NCI-H510A (cell line): ENCODE measurements at regions not wholly inside any gene's neighbourhood (a gene's known extent, or its start where the extent isn't known, plus 50 kb on each side); places are given as distances from the start of the nearest gene placed in this dataset.
A peak's percentile ranks its signal among the peaks of the same experiment; 100 is the strongest.

ENCODE experiments used
- DNase-seq: peaks from one replicate; lab custom pipeline; 2025; lab: John Stamatoyannopoulos, UW

DNA sequence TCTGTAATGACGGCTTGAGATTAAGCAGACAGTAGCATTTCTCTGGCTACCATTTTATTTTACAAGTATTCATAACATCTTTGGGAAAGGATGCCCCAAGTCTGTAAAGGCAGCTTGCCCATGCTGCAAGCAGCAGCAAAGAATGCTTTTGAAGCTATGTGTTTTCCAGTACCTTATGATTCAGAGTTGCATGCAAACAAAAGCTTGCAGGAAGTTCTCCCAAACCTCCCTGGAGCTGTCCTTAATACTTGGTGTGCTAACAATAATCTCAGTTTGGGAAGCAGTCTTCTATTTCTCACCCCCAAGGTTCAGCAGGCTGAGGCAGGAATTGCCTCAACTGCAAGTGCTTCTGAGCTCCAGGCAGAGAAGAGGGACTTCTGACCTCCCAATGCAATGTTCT is 60.8 kb downstream of the CCNA1 start:
- no peak for DNase-seq

DNA sequence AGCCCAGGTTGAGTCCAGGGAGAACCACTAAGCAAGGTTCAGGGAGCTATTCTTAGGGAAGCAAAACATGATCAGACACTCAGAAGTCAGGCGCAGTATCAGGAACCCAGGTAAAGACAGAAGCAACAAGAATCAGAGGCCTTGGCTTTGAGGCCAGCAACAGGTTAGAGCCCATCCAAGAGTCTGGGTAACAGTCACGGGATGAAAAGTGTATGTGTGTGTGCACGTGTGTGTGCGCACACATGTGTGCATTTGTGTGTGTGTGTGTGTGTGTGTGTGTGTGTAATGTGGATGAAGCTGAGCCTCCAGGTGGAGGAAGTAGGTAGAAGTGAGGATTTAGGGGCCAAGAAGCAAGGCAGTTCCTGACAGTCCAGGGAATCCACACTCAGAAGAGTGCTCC is 63.1 kb downstream of the CCNA1 start:
- DNase-seq, result no peak

DNA sequence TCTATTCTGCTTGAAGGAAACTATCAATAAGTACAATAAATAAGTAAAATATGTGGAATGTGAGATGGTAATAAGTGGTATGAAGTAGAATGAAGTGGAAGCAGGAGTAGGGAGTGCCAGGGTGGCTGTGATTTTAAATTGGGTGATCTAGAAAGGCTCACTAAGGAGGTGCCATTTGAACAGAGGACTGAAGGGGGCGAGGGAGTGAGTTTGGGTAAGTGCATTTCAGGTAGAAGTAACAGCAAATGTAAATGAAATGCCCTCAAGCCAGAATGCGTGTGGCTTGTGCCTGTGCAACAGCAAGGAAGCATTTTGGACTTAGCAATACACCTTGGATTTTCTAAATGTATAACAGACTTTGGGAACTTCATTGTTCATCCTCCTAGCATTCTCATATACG is 77.1 kb downstream of the CCNA1 start:
- no peak for DNase-seq

DNA sequence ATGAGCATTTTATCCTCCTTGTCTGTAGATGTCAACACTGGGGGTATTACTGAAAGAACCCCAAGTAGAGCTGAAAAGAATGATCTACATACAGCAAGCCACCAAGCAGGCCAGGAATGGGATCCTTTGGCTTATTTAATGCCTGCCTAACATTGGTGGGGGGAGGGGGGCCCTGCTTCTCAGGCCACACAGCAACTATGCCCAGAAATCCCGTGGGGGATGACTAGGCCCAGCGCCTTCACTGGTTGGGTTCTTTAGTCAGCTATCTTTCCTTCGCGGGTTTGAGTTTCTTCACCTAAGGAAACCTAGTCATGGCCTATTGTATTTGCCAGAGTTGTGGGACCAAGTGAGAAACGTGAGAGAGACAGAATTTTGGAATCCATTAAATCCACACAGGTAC is 80.5 kb downstream of the CCNA1 start:
- no peak for DNase-seq

DNA sequence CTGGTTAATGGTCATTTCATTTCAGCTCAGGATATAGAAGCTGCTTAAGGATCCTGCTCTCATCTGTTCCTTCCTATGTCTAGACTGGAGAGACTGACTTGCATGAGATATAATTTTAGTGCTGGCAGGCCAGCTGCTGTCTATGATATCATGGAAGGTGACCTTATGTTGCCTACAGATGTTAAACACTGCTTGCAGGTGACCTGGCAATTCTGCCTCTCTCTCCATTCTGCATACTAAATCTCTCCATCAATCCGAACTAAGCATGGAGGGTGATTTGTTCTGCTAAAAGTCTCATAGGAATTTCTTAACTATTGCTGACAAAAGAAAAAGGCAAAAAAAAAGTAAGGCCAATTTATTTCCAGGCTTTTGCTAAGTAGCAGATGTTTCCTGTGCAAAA is 81.0 kb downstream of the CCNA1 start:
- DNase-seq, result no peak

DNA sequence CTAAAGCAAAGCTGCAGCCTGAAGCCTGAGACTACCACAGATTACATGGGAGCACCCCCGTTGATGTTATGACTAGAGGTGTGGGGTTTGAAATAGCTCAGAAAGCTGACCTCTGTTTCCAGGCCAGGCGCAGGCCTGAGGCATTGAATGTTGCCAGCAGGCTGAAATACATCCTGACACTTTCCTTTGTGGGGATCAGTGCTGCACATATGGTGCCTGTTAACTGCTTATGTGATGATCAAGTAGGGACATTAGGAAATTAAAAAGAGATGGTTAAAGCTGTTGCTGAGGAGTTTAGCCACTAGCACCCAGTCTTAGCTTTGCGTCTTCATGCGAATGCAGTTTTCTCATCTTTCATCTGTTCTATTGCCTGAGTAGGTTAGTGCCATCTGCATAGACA is 83.2 kb downstream of the CCNA1 start:
- no peak for DNase-seq

GRCh38 chr13:36516225-36516624 is 83.9 kb downstream of the CCNA1 start:
- no peak for DNase-seq

GRCh38 chr13:36518707-36519106 is 86.4 kb downstream of the CCNA1 start:
- no peak for DNase-seq

DNA sequence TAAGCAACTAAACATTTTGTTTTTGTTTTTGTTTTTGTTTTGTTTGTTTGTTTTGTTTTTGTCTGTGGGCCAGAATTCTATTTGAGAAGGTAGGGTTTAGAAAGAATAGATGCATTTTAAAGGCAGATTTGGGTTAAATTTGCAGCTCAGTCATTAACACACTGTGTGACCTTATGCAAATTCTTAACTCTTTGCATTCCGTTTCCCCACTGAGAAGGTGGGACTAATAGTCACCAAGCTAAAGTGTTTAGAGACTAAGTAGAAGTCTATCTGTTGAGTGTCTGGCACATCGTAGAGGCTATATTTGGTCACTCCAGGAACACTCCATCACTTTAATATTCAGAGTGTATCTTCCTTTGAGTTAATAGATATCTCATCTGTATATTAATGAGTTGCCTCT is 87.1 kb downstream of the CCNA1 start:
- no peak for DNase-seq

DNA sequence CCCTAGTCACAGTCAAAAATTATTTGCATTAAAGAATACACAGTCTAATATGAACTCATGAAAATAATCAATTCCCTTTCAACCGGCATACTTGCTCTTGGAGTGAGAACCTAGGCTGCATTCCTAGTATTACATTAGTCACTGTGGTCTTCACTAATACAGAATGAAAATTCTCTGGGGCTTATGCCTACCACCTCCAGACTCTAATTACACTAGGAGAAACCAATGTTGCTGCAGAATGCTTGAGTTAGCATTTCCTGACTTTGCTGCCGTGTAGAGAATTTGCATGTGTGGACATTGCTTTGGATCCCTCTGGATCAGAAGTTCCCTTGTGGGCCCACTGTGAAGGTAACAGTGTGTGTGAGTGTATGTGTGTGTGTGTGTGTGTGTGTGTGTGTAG is 87.8 kb downstream of the CCNA1 start:
- no peak for DNase-seq

DNA sequence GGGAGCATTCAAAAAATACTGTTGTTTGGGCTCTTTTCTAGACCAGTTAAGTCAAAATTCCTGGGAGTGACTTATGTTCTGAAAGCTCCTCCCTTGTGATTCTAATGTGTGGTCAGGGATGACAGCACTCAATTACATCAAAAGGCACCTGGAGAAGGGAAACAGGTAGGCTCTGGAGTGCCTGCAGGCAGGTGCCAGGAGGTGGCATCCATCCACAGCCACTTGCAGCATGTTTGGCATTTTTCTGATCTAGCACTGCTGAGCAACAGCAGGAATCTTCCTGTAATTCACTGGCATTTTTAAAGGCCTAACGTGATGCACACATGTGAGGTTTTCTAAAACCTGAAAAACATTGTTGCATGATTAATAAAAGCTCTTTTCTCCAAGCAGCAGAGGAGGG is 94.6 kb downstream of the CCNA1 start:
- DNase-seq, result peak; percentile 27

- no peak for DNase-seq
Observed at GRCh38 chr13:36528105-36528504, 95.8 kb downstream of the CCNA1 start.

- DNase-seq, result no peak
Observed at GRCh38 chr13:36530050-36530789, 97.9 kb downstream of the CCNA1 start.

DNA sequence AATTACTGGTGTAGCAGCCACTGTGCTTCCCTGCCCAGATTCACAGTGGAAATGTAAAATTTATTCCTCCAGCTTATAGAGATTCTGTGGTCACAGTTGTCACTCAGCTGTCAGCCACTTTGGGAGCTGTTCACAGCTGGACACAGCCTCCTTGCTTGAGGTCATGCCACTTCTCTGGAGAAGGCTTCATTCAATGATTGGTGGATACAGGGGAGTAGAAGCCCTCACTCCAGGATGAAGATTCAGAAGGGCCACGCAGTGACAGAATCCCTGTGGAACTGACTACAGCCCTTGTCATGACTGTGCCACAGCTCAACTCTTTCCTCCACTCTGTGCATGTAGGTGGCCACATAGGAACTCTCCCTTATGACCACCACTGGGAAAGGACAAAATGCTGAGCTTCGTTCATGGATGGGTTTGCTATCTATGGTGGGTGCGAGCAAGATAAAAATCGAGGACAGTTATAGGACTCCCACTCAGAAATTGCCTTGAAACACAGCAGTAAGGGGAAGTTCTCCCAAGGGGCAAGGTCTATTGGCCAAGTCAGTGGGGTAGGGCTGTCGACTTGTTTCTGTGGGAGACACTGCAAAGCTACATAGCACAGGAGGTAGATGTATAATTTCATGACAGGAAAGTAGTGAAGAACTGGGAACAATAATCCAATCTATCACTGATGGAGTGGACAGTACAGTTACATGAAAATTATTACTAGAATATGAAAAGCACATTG is 98.7 kb downstream of the CCNA1 start:
- no peak for DNase-seq

DNA sequence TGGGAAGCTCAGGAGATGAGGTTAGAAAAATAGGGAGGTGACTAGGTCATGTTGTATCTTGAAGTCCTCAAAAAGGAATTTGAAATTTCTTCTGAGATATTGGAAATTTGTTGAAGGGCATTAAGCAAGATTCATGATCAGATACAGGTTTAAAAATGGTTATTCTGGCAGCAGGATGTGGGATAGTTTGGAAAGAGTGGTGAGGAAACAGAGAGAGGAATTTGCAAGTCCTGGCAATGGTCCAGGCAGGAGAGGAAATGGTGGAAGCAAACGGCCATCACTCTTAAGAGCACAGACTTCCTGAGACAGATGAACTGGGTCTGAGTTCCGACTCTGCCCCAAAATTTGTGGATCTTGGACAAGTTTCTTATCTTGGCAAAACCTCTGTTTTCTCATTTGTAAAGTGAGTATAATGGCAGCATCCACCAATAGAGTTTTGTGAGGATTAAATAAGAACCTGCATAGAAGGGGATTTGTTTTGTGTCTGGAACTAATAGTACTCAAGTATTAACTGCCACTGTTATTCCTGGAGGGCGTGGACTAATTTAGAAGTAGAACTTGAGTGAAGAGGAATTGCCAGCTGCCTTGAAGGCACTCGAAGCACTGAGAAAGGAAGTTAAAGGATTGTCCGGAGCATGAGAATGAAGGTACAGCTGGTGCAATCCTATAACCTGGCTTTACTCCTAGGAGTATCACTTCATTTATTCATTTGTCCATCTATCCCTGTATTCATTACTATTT is 99.6 kb downstream of the CCNA1 start:
- no peak for DNase-seq

DNA sequence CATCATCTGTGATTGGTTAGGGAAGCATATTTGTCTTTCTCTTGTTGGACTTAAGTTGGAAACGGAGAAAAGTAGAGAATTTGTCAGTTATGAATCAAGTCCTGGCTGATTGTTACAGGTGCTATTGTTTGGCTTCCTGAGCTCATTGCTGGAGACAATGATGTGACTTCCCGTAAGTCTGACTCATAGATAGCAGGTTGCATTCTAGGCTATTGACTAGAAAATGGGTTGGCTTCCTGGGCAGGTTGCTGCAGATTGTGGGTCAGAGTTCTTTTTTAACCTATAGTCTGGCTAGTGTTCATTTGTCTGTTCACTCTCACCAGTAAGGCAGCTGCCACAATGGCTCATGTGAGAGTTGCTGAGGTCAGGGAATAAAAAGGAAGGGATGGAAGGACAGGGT is 101.5 kb downstream of the CCNA1 start:
- DNase-seq, result no peak

GRCh38 chr13:36536546-36536945 is 104.3 kb downstream of the CCNA1 start:
- DNase-seq, result no peak

DNA sequence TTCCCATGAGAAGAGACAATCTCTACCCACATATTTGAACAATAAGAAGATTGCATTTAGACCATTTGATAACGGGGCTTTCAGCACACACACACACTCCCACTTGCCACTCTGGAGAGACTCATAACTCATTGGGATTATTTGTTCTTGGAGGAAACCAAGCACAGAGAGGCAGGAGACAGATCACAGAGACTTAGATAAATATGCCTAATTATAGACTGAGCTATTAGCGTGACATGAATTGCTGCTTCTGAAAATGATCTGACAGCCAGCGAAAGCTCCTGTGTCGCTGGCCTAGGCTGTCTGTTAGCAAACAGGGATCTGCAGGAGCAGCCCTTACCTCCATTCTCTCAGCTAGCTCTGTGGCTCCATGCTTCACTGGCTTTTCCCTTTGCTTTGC is 111.4 kb downstream of the CCNA1 start:
- peak; percentile 23 for DNase-seq

GRCh38 chr13:36548129-36548528 is 115.8 kb downstream of the CCNA1 start:
- no peak for DNase-seq

- no peak for DNase-seq
Observed at GRCh38 chr13:36549126-36549702, 116.9 kb downstream of the CCNA1 start.

DNA sequence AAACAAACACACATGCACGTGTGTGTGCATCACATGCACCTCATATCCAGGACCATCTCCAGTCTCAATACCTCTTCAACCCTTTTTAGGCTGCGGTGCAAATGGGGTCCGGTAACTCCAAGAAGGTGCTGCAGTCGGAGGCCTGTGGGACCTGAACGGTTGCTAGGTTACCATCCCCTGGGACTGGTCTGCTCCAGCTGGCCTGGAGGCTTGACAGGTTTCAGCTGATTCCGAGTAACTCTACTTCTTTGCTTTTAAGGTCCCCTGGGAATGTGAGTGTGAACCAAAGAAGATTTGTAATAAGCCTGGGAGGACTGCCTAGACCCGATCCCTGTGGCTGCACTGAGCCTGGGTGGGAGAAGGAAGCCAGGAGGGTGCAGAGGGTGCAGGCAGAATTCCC is 117.5 kb downstream of the CCNA1 start:
- DNase-seq, result no peak

- no peak for DNase-seq
Observed at GRCh38 chr13:36550177-36550576, 117.9 kb downstream of the CCNA1 start.

DNA sequence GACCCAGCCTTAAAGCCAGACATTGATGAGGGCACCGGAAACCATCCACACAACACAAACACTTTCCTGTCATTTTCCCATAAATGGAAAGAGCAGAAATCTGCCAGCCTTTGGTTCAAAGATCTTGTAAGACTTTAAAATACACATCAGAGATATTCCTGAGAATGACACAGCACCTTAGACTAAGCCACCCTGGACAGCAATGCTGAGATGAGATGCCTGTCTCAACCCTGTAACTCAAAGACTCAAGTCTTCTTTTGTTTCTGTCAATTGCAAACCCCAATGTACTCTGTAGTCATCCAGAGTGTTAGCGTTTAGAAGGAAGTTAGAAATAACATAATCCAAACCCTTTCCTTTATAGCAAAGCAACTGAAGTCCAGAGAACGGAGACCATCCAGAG is 119.2 kb downstream of the CCNA1 start:
- DNase-seq, result no peak
